A549 (cell line): ENCODE measurements at regions not wholly inside any gene's neighbourhood (a gene's known extent, or its start where the extent isn't known, plus 50 kb on each side); places are given as distances from the start of the nearest gene placed in this dataset.

Source experiments
- ATAC-seq, 2 experiments: fragments of 200-7000 bp in 1 of 2; fragments of >200 bp in 1 of 2; cut with Nextera tagmentation in 1 of 2; cut with Tn5 transposase in 1 of 2; 3 replicates each; pipeline versions ENCODE4 v1.8.0 to v1.9.1; 2018 to 2020; ENCODE audit warnings: mild to moderate bottlenecking in 1 of 2, moderate library complexity in 1 of 2
- CTCF ChIA-PET: fragments of 300-600 bp; sonication (Branson Sonifier 250); formaldehyde crosslinking; extraction: SDS; loops from one replicate; lab custom pipeline; 2021; ENCODE audit warnings: antibody characterized with exemption, inconsistent platforms; lab: Yijun Ruan, JAX
- POLR2A ChIA-PET: fragments of 350-600 bp; formaldehyde crosslinking; extraction: SDS; loops from one replicate; lab custom pipeline; 2021; ENCODE audit warnings: antibody characterized with exemption, inconsistent platforms; lab: Yijun Ruan, JAX
- DNase-seq, 2 experiments: peaks; one replicate each; pipeline versions ENCODE4 v3.0.0 to v3.0.0-alpha.2; 2011 to 2016; ENCODE audit warnings: low read depth in 1 of 2, low spot score in 1 of 2
- FAIRE-seq: peaks from 2 replicates; lab custom pipeline; 2011; peaks lifted over from hg19 to GRCh38; lab: Jason Lieb, UNC
- H3K27ac ChIP-seq, 2 experiments: fragments of >200 bp; sonication (Bioruptor Twin); formaldehyde crosslinking; 3 replicates each; pipeline ENCODE4 v1.5.1; 2016 to 2017
- H3K4me1 ChIP-seq: fragments of >200 bp; sonication (Bioruptor Twin); formaldehyde crosslinking; 3 replicates; pipeline ENCODE4 v1.6.1; 2016
- H3K4me2 ChIP-seq: fragments of >200 bp; sonication (Bioruptor Twin); formaldehyde crosslinking; 3 replicates; pipeline ENCODE4 v1.6.1; 2016
- H3K4me3 ChIP-seq: fragments of >200 bp; sonication (Bioruptor Twin); formaldehyde crosslinking; 3 replicates; pipeline ENCODE4 v1.5.1; 2016
- H3K9me3 ChIP-seq: fragments of >200 bp; sonication (Bioruptor Twin); formaldehyde crosslinking; 3 replicates; pipeline ENCODE4 v1.6.1; 2016
- BHLHE40 ChIP-seq: IDR thresholded peaks from 2 replicates; pipeline ENCODE4 v1.6.1; 2012; ENCODE audit warnings: low read depth, low read length, inconsistent platforms
- CEBPB ChIP-seq, 2 experiments: fragments of >200 bp in 1 of 2; sonication (Bioruptor Twin) in 1 of 2; formaldehyde crosslinking in 1 of 2; IDR thresholded peaks; 2 replicates each; pipeline ENCODE4 v1.6.1; 2012 to 2016
- EP300 ChIP-seq, 2 experiments: fragments of >200 bp; sonication (Bioruptor Twin); formaldehyde crosslinking; IDR thresholded peaks; 2 replicates in 1 of 2; 3 replicates in 1 of 2; pipeline ENCODE4 v1.6.1; 2016 to 2017
- FOSL2 ChIP-seq, 2 experiments: fragments of 450-650 bp in 1 of 2; fragments of >200 bp in 1 of 2; sonication (Bioruptor Twin) in 1 of 2; formaldehyde crosslinking; IDR thresholded peaks; 2 replicates each; pipeline versions ENCODE4 v1.5.0 to v1.6.1; 2016 to 2020; ENCODE audit warnings: mild to moderate bottlenecking in 1 of 2, moderate library complexity in 1 of 2
- GATA3 ChIP-seq: IDR thresholded peaks from 2 replicates; pipeline ENCODE4 v1.6.1; 2012; ENCODE audit warnings: borderline replicate concordance
- HDAC2 ChIP-seq: fragments of 200-600 bp; sonication (generic); IDR thresholded peaks from 2 replicates; pipeline ENCODE4 v1.6.1; 2016
- HOXA7 ChIP-seq: fragments of 250-450 bp; sonication (Bioruptor Pico); IDR thresholded peaks from 2 replicates; pipeline ENCODE4 v1.5.0; 2020; ENCODE audit warnings: mild to moderate bottlenecking, moderate library complexity
- JUN ChIP-seq, 2 experiments: fragments of >200 bp; sonication (Bioruptor Twin); formaldehyde crosslinking; IDR thresholded peaks; 2 replicates in 1 of 2; 3 replicates in 1 of 2; pipeline ENCODE4 v1.6.1; 2016 to 2017
- JUNB ChIP-seq: fragments of >200 bp; sonication (Bioruptor Twin); formaldehyde crosslinking; IDR thresholded peaks from 2 replicates; pipeline ENCODE4 v1.6.1; 2016
- NFE2L2 ChIP-seq: fragments of 150-350 bp; conservative IDR thresholded peaks from 2 replicates; pipeline ENCODE4 v1.6.1; 2014; ENCODE audit warnings: low read length
- RAD21 ChIP-seq, 2 experiments: fragments of >200 bp in 1 of 2; sonication (Bioruptor Twin) in 1 of 2; formaldehyde crosslinking in 1 of 2; IDR thresholded peaks in 1 of 2; conservative IDR thresholded peaks in 1 of 2; 2 replicates in 1 of 2; 3 replicates in 1 of 2; pipeline ENCODE4 v1.6.1; 2012 to 2018; ENCODE audit warnings: inconsistent platforms in 1 of 2
- SMC3 ChIP-seq: fragments of >200 bp; sonication (Bioruptor Twin); formaldehyde crosslinking; IDR thresholded peaks from 3 replicates; pipeline ENCODE4 v1.6.1; 2018; ENCODE audit warnings: inconsistent platforms
- TFCP2L1 ChIP-seq: fragments of 250-450 bp; sonication (Bioruptor Pico); IDR thresholded peaks from 2 replicates; pipeline ENCODE4 v1.5.0; 2021; ENCODE audit warnings: mild to moderate bottlenecking
- ZC3H11A ChIP-seq: fragments of 450-650 bp; IDR thresholded peaks from 2 replicates; pipeline ENCODE4 v1.6.1; 2014; ENCODE audit warnings: antibody characterized with exemption, mild to moderate bottlenecking
- WGBS: methylation state at CpG from one replicate; pipeline ENCODE4 v1.1.6; 2017; ENCODE audit errors: missing lambda C conversion rate; 5-methylcytosine and 5-hydroxymethylcytosine counted together
- TF ChIP-seq, protein P1 (sequence below): fragments of >200 bp; sonication (Bioruptor Twin); formaldehyde crosslinking; IDR thresholded peaks from 2 replicates; pipeline ENCODE4 v1.6.1; 2016
- TF ChIP-seq, protein P2 (sequence below): fragments of 250-450 bp; sonication (Bioruptor Pico); IDR thresholded peaks from 2 replicates; pipeline ENCODE4 v1.5.0; 2021; ENCODE audit warnings: mild to moderate bottlenecking, moderate library complexity, borderline replicate concordance
- TF ChIP-seq, protein P3 (sequence below): IDR thresholded peaks from 2 replicates; pipeline ENCODE4 v1.6.1; 2012

DNA sequence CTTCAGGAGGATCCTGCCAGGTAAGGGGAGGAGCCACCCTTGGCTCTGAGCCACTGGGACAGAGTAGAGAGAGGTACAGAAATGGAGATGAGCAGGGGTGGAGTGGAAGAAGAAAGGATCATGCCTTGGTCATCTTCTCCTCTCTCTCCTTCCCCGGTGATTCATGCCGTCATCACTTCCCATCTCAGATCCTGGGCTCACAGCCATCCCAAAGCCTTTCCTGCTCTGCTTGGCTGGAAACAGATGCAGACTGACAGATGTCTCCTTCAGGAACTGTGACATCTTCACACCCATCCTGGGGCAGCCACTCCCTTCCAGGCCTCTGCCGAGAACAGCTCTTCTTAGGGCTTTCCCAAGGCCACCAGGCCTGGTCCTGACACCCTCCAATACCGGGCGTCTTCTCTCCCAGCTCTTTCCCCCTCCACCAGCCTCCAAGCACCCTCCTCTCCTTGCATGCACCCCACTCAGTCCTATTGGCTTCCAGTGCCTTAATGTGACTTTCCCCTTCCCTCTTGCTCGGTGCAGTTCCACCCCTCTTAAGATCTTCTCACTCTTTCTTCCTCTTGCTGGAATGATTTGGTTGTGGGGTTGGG lies 58.3 kb upstream of the TNP1 start:
- CTCF ChIA-PET, result no interaction called here
- H3K27ac ChIP-seq, result no peak overlapping the region
- DNase-seq (peak; percentile 11 to 23), FAIRE-seq (no peak)
- H3K4me3 ChIP-seq, result no peak overlapping the region
- TF ChIP-seq HOXA7 (CRISPR knock-in tag), result no peak
- TF ChIP-seq, all 56 proteins: peak for 0
- POLR2A ChIA-PET, result no interaction called here
- WGBS, result 49% methylated on average over 6 of the region's 6 CpGs
- no peaks in the 10 kb centered on the region for H3K9me3 ChIP-seq
- peaks cover 15% of the 10 kb centered on the region; the same call in 2 of the 3 replicates for H3K4me1 ChIP-seq
- ATAC-seq, result peak; percentile 46 to 66; a peak in 4 of 6 replicates
- H3K4me2 ChIP-seq, result no peak overlapping the region

DNA sequence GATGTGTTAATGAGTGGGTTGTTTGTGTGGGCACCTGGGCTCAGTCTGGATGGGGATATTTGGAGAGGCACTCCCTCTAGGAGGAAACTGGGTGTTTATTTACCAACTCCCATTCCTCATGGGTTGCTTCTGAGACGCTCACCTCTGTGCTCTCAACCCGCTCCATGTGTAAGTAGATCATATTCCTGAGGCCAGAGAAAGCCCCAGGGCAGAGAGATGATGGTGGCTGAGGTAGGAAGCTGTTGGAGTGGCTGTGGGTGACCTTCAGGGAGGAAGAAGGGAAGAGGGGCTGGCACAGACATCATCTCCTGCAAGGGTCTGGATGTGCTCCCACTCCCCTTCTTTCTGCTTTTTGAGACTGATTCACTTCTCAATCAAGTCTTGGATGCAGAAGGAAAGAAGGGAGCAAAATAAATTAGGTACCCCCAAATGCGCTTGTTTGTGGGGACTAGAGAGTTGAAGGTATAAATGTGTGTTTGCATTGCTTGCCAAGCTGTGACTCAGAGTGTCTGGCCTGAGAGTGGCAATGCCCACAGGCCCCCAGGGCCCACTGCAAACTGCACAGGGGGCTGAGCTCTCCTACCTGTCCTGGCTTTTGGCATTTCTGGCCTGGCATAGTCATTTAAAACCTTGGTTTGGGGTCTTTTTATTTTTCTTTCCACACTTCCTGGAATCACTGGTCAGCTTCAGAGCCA lies 57.2 kb upstream of the TNP1 start:
- ChIA-PET CTCF (no interaction called here), POLR2A (no interaction called here)
- WGBS, result 58% methylated on average over 3 of the region's 3 CpGs
- ATAC-seq (no peak), FAIRE-seq (no peak), DNase-seq (no peak)
- TF ChIP-seq EP300 (IDR thresholded peaks at IDR 0.05) (no peak), HOXA7 (CRISPR knock-in tag) (no peak), NFE2L2 (no peak), GATA3 (no peak), JUNB (no peak), SMC3 (no peak), RAD21 (conservative IDR thresholded peaks at IDR 0.05 in 1 of 2, IDR thresholded peaks at IDR 0.05 in 1 of 2) (no peak), FOSL2 (IDR thresholded peaks at IDR 0.05) (no peak), FOSL2 (CRISPR knock-in tag; IDR thresholded peaks at IDR 0.05) (no peak), ZC3H11A (no peak)
- TF ChIP-seq, protein P1, sequence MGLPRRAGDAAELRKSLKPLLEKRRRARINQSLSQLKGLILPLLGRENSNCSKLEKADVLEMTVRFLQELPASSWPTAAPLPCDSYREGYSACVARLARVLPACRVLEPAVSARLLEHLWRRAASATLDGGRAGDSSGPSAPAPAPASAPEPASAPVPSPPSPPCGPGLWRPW, result no peak
- Histone ChIP-seq H3K4me3 (no peak overlapping the region), H3K9me3 (no peaks in the 10 kb centered on the region), H3K27ac (no peak overlapping the region), H3K4me2 (no peak overlapping the region), H3K4me1 (peaks cover 15% of the 10 kb centered on the region; the same call in 2 of the 3 replicates)

DNA sequence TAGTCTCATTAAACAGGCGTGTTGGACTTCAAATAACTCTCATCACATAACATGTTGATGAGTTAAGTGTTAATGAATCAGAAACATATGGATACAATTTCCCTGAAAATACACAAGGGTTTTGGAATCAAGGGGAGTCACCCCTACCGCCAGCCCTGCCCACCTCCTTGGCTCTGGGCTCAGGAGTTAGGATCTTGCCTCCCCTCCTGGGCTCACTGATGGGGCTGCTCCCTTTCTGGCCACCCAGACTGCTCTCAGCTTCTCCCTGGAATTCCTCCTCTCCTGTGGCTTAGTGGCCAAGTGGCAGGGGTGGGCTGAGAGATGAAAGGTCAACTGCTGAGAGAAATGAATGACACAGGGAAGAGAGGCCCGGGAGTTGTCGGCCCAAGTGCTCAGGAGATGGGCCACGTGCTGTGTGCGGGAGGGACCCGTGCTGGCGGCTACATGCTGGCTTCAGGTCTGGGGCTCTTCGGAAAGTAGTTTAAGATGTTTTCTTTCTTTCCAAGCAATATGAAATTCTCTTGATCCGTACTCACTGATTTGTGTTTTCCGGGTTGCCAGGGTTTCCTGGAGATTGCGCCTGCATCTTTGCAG lies 55.8 kb upstream of the TNP1 start:
- TF ChIP-seq, protein P2, sequence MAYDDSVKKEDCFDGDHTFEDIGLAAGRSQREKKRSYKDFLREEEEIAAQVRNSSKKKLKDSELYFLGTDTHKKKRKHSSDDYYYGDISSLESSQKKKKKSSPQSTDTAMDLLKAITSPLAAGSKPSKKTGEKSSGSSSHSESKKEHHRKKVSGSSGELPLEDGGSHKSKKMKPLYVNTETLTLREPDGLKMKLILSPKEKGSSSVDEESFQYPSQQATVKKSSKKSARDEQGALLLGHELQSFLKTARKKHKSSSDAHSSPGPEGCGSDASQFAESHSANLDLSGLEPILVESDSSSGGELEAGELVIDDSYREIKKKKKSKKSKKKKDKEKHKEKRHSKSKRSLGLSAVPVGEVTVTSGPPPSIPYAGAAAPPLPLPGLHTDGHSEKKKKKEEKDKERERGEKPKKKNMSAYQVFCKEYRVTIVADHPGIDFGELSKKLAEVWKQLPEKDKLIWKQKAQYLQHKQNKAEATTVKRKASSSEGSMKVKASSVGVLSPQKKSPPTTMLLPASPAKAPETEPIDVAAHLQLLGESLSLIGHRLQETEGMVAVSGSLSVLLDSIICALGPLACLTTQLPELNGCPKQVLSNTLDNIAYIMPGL (CRISPR knock-in tag), result no peak
- no peak for TF ChIP-seq EP300 (IDR thresholded peaks at IDR 0.05)
- no peak for TF ChIP-seq HDAC2
- TF ChIP-seq TFCP2L1 (CRISPR knock-in tag), result no peak
- TF ChIP-seq RAD21 (conservative IDR thresholded peaks at IDR 0.05 in 1 of 2, IDR thresholded peaks at IDR 0.05 in 1 of 2), result no peak
- no peak for TF ChIP-seq CEBPB (IDR thresholded peaks at IDR 0.05)
- TF ChIP-seq, protein P3, sequence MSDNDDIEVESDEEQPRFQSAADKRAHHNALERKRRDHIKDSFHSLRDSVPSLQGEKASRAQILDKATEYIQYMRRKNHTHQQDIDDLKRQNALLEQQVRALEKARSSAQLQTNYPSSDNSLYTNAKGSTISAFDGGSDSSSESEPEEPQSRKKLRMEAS, result no peak
- TF ChIP-seq BHLHE40, result no peak
- no peak for TF ChIP-seq JUN (IDR thresholded peaks at IDR 0.05)
- Histone ChIP-seq H3K4me1 (peaks cover 15% of the 10 kb centered on the region; the same call in 2 of the 3 replicates), H3K27ac (no peak overlapping the region), H3K9me3 (no peaks in the 10 kb centered on the region), H3K4me2 (no peak overlapping the region), H3K4me3 (no peak overlapping the region)
- 76% methylated on average over 12 of the region's 12 CpGs for WGBS
- DNase-seq (no peak), FAIRE-seq (no peak), ATAC-seq (no peak)
- ChIA-PET CTCF (no interaction called here), POLR2A (no interaction called here)
